Heart left ventricle (tissue), 13 donors: ENCODE measurements at regions not wholly inside any gene's neighbourhood (a gene's known extent, or its start where the extent isn't known, plus 50 kb on each side); places are given as distances from the start of the nearest gene placed in this dataset.

Experiments used
- CTCF ChIP-seq, 12 donors: fragments of 200-600 bp; sonication (generic) in 4 of 12; IDR thresholded peaks; one replicate each; pipeline versions ENCODE4 v1.5.0 to v1.8.0; 2018 to 2022; ENCODE audit warnings: antibody characterized with exemption in 12 of 12, mild to moderate bottlenecking in 5 of 12
- POLR2A ChIP-seq, 2 donors: fragments of 450-650 bp; IDR thresholded peaks; one replicate each; pipeline ENCODE4 v1.6.1; 2017; ENCODE audit warnings: antibody characterized with exemption in 2 of 2, mild to moderate bottlenecking in 2 of 2, moderate library complexity in 2 of 2
- donor health status: ischemic (EF 13 %, LVEDD 7.1; RV severe dilation, severe dysfunction).
- donor health status: DM: no; HTN: yes; CAD: no.
- donor health status: DM: no; HTN: no; CAD: no.
- donor health status: ischemic (EF 25% LVEDD 6.9; RV normal size, moderate dysfunction).
- donor health status: ischemic (EF 25% LVEDD 5.7; RV mildly dilated, moderate dysfunction).
- donor health status: ischemic (EF 35%, LVEDD 5.7; RV mildly dilated, moderate dysfunction).
- donor health status: nonischemic (EF 11% LVEDD 7.7; RV severe dilation, severe dysfunction).
- donor health status: DM: yes; HTN: yes; CAD: no.
- donor health status: PGD.
- donor health status: ischemic (EF 29% LVEDD 5.4; RV normal size, mild dysfunction).
- donor health status: nonischemic (EF 23%, LVEDD 6.1; RV moderate dilation, normal function).

- TF ChIP-seq CTCF (IDR thresholded peaks at IDR 0.05) = no peak
- TF ChIP-seq POLR2A (IDR thresholded peaks at IDR 0.05) = no peak
These were observed 142.2 kb upstream of the MRPS22 start for GRCh38 chr3:139201446-139202225.
